SK-N-SH treated with all-trans-retinoic acid at 6 μM for 48 hours (cell line): ENCODE measurements at regions not wholly inside any gene's neighbourhood (a gene's known extent, or its start where the extent isn't known, plus 50 kb on each side); places are given as distances from the start of the nearest gene placed in this dataset.
"Not testable (repeated sequence)": the region's sequence is repeated elsewhere in the genome, so short reads cannot be mapped to it uniquely, and the experiment has no call there.

ENCODE experiments used
- ATAC-seq: fragments of 200-7000 bp; cut with Tn5 transposase; 3 replicates; pipeline ENCODE4 v1.9.1; 2020; ENCODE audit warnings: mild to moderate bottlenecking, moderate library complexity
- ARNTL ChIP-seq: fragments of 450-650 bp; formaldehyde crosslinking; IDR thresholded peaks from 2 replicates; pipeline ENCODE4 v1.5.0; 2020; ENCODE audit warnings: low read depth, mild to moderate bottlenecking, moderate library complexity, borderline replicate concordance
- BACH2 ChIP-seq: fragments of 250-450 bp; sonication (Bioruptor Pico); IDR thresholded peaks from 2 replicates; pipeline ENCODE4 v1.9.0; 2021; ENCODE audit warnings: mild to moderate bottlenecking, borderline replicate concordance
- CREB5 ChIP-seq: fragments of 250-450 bp; sonication (Bioruptor Pico); IDR thresholded peaks from 2 replicates; pipeline ENCODE4 v1.5.1; 2020; ENCODE audit warnings: low read depth, mild to moderate bottlenecking, moderate library complexity
- CSDC2 ChIP-seq: fragments of 250-450 bp; sonication (Bioruptor Pico); IDR thresholded peaks from 2 replicates; pipeline ENCODE4 v1.5.0; 2020; ENCODE audit warnings: mild to moderate bottlenecking, moderate library complexity
- CSRNP3 ChIP-seq: fragments of 250-450 bp; sonication (Bioruptor Pico); IDR thresholded peaks from 2 replicates; pipeline ENCODE4 v1.5.1; 2021; ENCODE audit warnings: mild to moderate bottlenecking, moderate library complexity
- ISL1 ChIP-seq: fragments of 250-450 bp; sonication (Bioruptor Pico); IDR thresholded peaks from 2 replicates; pipeline ENCODE4 v2.1.2; 2022; ENCODE audit warnings: mild to moderate bottlenecking, moderate library complexity
- OSR1 ChIP-seq: fragments of 250-450 bp; sonication (Bioruptor Pico); IDR thresholded peaks from 2 replicates; pipeline ENCODE4 v1.8.0; 2022; ENCODE audit warnings: moderate library complexity, mild to moderate bottlenecking, inconsistent platforms
- PATZ1 ChIP-seq: fragments of 250-450 bp; sonication (Bioruptor Pico); IDR thresholded peaks from 2 replicates; pipeline ENCODE4 v1.8.0; 2020; ENCODE audit warnings: mild to moderate bottlenecking, moderate library complexity, borderline replicate concordance
- POU6F1 ChIP-seq: fragments of 250-450 bp; sonication (Bioruptor Pico); IDR thresholded peaks from 2 replicates; pipeline ENCODE4 v1.8.0; 2021; ENCODE audit warnings: low read depth, mild to moderate bottlenecking, moderate library complexity, borderline replicate concordance
- PPARA ChIP-seq: fragments of 250-450 bp; sonication (Bioruptor Pico); IDR thresholded peaks from 2 replicates; pipeline ENCODE4 v1.5.0; 2020; ENCODE audit warnings: mild to moderate bottlenecking, borderline replicate concordance
- RARB ChIP-seq: fragments of 250-450 bp; sonication (Bioruptor Pico); IDR thresholded peaks from 2 replicates; pipeline ENCODE4 v1.8.0; 2021; ENCODE audit warnings: mild to moderate bottlenecking, moderate library complexity
- SNAI2 ChIP-seq: fragments of 250-450 bp; sonication (Bioruptor Pico); IDR thresholded peaks from 2 replicates; pipeline ENCODE4 v1.5.0; 2020; ENCODE audit warnings: mild to moderate bottlenecking, moderate library complexity
- TOX ChIP-seq: fragments of 250-450 bp; sonication (Bioruptor Pico); IDR thresholded peaks from 2 replicates; pipeline ENCODE4 v1.8.0; 2021; ENCODE audit warnings: mild to moderate bottlenecking, moderate library complexity, borderline replicate concordance
- TSHZ2 ChIP-seq: fragments of 250-450 bp; sonication (Bioruptor Pico); IDR thresholded peaks from 2 replicates; pipeline ENCODE4 v1.5.0; 2020; ENCODE audit warnings: mild to moderate bottlenecking, moderate library complexity
- ZC3H10 ChIP-seq: fragments of 250-450 bp; sonication (Bioruptor Pico); IDR thresholded peaks from 2 replicates; pipeline ENCODE4 v1.5.1; 2021; ENCODE audit warnings: mild to moderate bottlenecking, moderate library complexity
- ZFP3 ChIP-seq: fragments of 250-450 bp; sonication (Bioruptor Pico); IDR thresholded peaks from 2 replicates; pipeline ENCODE4 v1.5.0; 2020; ENCODE audit warnings: mild to moderate bottlenecking, moderate library complexity
- ZFP30 ChIP-seq: fragments of 450-650 bp; formaldehyde crosslinking; IDR thresholded peaks from 2 replicates; pipeline ENCODE4 v1.5.0; 2022; ENCODE audit warnings: mild to moderate bottlenecking, moderate library complexity
- ZNF565 ChIP-seq: fragments of 450-650 bp; formaldehyde crosslinking; conservative IDR thresholded peaks from 2 replicates; pipeline ENCODE4 v1.5.0; 2020; ENCODE audit warnings: low read depth, mild to moderate bottlenecking, moderate library complexity
- ZNF70 ChIP-seq: fragments of 450-650 bp; formaldehyde crosslinking; IDR thresholded peaks from 2 replicates; pipeline ENCODE4 v1.5.0; 2020; ENCODE audit warnings: mild to moderate bottlenecking, moderate library complexity
- ZNF8 ChIP-seq: fragments of 450-650 bp; formaldehyde crosslinking; IDR thresholded peaks from 2 replicates; pipeline ENCODE4 v1.5.0; 2020; ENCODE audit warnings: mild to moderate bottlenecking, moderate library complexity

GRCh38 chr12:7591531-7591930 is 74.2 kb downstream of the APOBEC1 start:
- ATAC-seq: no peak
- TF ChIP-seq POU6F1 (CRISPR knock-in tag) (no peak), TSHZ2 (CRISPR knock-in tag) (no peak), ZNF70 (CRISPR knock-in tag) (no peak), TOX (no peak), PATZ1 (no peak), ARNTL (no peak)
- TF ChIP-seq, all 23 proteins: peak for 0

- not testable (repeated sequence) for ATAC-seq
These were observed 75.6 kb downstream of the APOBEC1 start for GRCh38 chr12:7590085-7590484.

GRCh38 chr12:7588742-7589329 is 76.9 kb downstream of the APOBEC1 start:
- peak; percentile 69 for ATAC-seq

GRCh38 chr12:7584137-7584536 is 80.6 kb upstream of the CD163 start:
- not testable (repeated sequence) for ATAC-seq

- TF ChIP-seq CREB5 (no peak), BACH2 (CRISPR knock-in tag) (no peak), ZFP30 (CRISPR knock-in tag) (no peak), RARB (CRISPR knock-in tag) (no peak), TSHZ2 (CRISPR knock-in tag) (no peak), ZNF8 (CRISPR knock-in tag) (no peak), CSDC2 (no peak), ZNF70 (CRISPR knock-in tag) (no peak), POU6F1 (CRISPR knock-in tag) (no peak), PPARA (CRISPR knock-in tag) (no peak), ISL1 (CRISPR knock-in tag) (no peak), ZNF565 (CRISPR knock-in tag) (no peak), OSR1 (CRISPR knock-in tag) (no peak), ZC3H10 (CRISPR knock-in tag) (no peak), ZFP3 (CRISPR knock-in tag) (no peak), SNAI2 (CRISPR knock-in tag) (no peak), CSRNP3 (CRISPR knock-in tag) (no peak)
- TF ChIP-seq, all 23 proteins: peak for 0
These were observed 79.9 kb upstream of the CD163 start for GRCh38 chr12:7583471-7583870.

More at GRCh38 chr12:7583471-7583870, 79.9 kb upstream of the CD163 start:
- ATAC-seq: no peak
